GM23338 (cell line): ENCODE measurements at regions not wholly inside any gene's neighbourhood (a gene's known extent, or its start where the extent isn't known, plus 50 kb on each side); places are given as distances from the start of the nearest gene placed in this dataset.

Experiments used
- ATAC-seq: fragments of 200-7000 bp; cut with Tn5 transposase; 3 replicates; pipeline ENCODE4 v1.9.1; 2020
- DNase-seq: peaks from one replicate; pipeline ENCODE4 v3.0.0-alpha.2; 2015; ENCODE audit warnings: low spot score
- H2AFZ ChIP-seq: fragments of 200-600 bp; sonication (generic); 2 replicates; pipeline ENCODE4 v1.8.0; 2016; ENCODE audit warnings: antibody characterized with exemption, mild to moderate bottlenecking, moderate library complexity
- H3F3A ChIP-seq: fragments of 200-600 bp; sonication (generic); replicated peaks from 2 replicates; pipeline ENCODE4 v1.8.0; 2017; ENCODE audit warnings: antibody characterized with exemption, mixed run types, low read depth
- H3K27ac ChIP-seq: fragments of 200-600 bp; sonication (generic); 2 replicates; pipeline ENCODE4 v1.6.1; 2016; ENCODE audit warnings: low read depth
- H3K27me3 ChIP-seq: fragments of 200-600 bp; sonication (generic); 2 replicates; pipeline ENCODE4 v1.8.0; 2016; ENCODE audit warnings: mild to moderate bottlenecking, mixed run types, moderate library complexity; ENCODE audit not compliant: insufficient read depth
- H3K36me3 ChIP-seq: fragments of 200-600 bp; sonication (generic); 2 replicates; pipeline ENCODE4 v1.8.0; 2016; ENCODE audit warnings: mild to moderate bottlenecking; ENCODE audit not compliant: insufficient read depth
- H3K4me1 ChIP-seq: fragments of 200-600 bp; sonication (generic); 2 replicates; pipeline ENCODE4 v1.8.0; 2016; ENCODE audit warnings: mild to moderate bottlenecking, moderate library complexity; ENCODE audit not compliant: insufficient read depth
- H3K4me2 ChIP-seq: fragments of 200-600 bp; sonication (generic); 2 replicates; pipeline ENCODE4 v1.7.1; 2017; ENCODE audit warnings: mixed run types
- H3K4me3 ChIP-seq: fragments of 200-600 bp; sonication (generic); 2 replicates; pipeline ENCODE4 v1.6.1; 2016; ENCODE audit warnings: mixed run types
- H3K79me2 ChIP-seq: fragments of 200-600 bp; sonication (generic); replicated peaks from 2 replicates; pipeline ENCODE4 v1.8.0; 2017; ENCODE audit warnings: mild to moderate bottlenecking; ENCODE audit not compliant: insufficient read depth
- H3K9me2 ChIP-seq: fragments of 200-600 bp; sonication (generic); 2 replicates; pipeline ENCODE4 v1.8.0; 2017; ENCODE audit not compliant: insufficient read depth
- H4K20me1 ChIP-seq: fragments of 200-600 bp; sonication (generic); replicated peaks from 2 replicates; pipeline ENCODE4 v1.8.0; 2017; ENCODE audit warnings: mild to moderate bottlenecking; ENCODE audit not compliant: insufficient read depth
- H3K27ac Mint-ChIP-seq: 2 replicates; pipeline ENCODE4 v1.8.0; 2020; ENCODE audit warnings: inconsistent platforms, mild to moderate bottlenecking, moderate library complexity, mixed read lengths
- H3K27me3 Mint-ChIP-seq: 3 replicates; pipeline ENCODE4 v1.8.0; 2022; ENCODE audit warnings: low read depth, mild to moderate bottlenecking, moderate library complexity, mixed read lengths, inconsistent platforms; ENCODE audit not compliant: insufficient read depth, poor library complexity
- H3K36me3 Mint-ChIP-seq: 3 replicates; pipeline ENCODE4 v1.8.0; 2021; ENCODE audit warnings: low read depth, mild to moderate bottlenecking, inconsistent platforms, moderate library complexity, mixed read lengths
- H3K4me1 Mint-ChIP-seq: 3 replicates; pipeline ENCODE4 v1.8.0; 2020; ENCODE audit warnings: mild to moderate bottlenecking, inconsistent platforms, mixed read lengths
- H3K4me3 Mint-ChIP-seq: 3 replicates; pipeline ENCODE4 v1.8.0; 2021; ENCODE audit warnings: moderate library complexity, mild to moderate bottlenecking, inconsistent platforms, mixed read lengths
- H3K9me3 Mint-ChIP-seq: 3 replicates; pipeline ENCODE4 v1.8.0; 2020; ENCODE audit warnings: moderate library complexity, mild to moderate bottlenecking, inconsistent platforms, mixed read lengths
- CTCF ChIP-seq, 2 experiments: fragments of 200-600 bp in 1 of 2; sonication (generic) in 1 of 2; conservative IDR thresholded peaks; 2 replicates each; pipeline versions ENCODE4 v1.5.1 to v1.6.1; 2016 to 2017; ENCODE audit warnings: antibody characterized with exemption in 2 of 2, low read depth in 2 of 2, mild to moderate bottlenecking in 2 of 2, moderate library complexity in 1 of 2
- EZH2 ChIP-seq: fragments of 200-600 bp; sonication (generic); IDR thresholded peaks from one replicate; pipeline ENCODE4 v1.8.0; 2017; ENCODE audit warnings: antibody characterized with exemption, mild to moderate bottlenecking, low read depth; ENCODE audit not compliant: unreplicated experiment
- NANOG ChIP-seq: IDR thresholded peaks from 2 replicates; pipeline ENCODE4 v1.6.1; 2016; ENCODE audit warnings: antibody characterized with exemption, borderline replicate concordance
- POLR2AphosphoS5 ChIP-seq: IDR thresholded peaks from 2 replicates; pipeline ENCODE4 v1.6.1; 2016; ENCODE audit warnings: antibody characterized with exemption, low read depth
- STAT1 ChIP-seq: IDR thresholded peaks from one replicate; pipeline ENCODE4 v1.6.1; 2016; ENCODE audit warnings: antibody characterized with exemption; ENCODE audit not compliant: unreplicated experiment
- ZNF331 ChIP-seq: fragments of 250-450 bp; sonication (Bioruptor Pico); IDR thresholded peaks from 2 replicates; pipeline ENCODE4 v1.5.0; 2020; ENCODE audit warnings: low read depth, mild to moderate bottlenecking, moderate library complexity
- TF ChIP-seq, protein P1 (sequence below): IDR thresholded peaks from one replicate; pipeline ENCODE4 v1.6.1; 2018; ENCODE audit warnings: antibody characterized with exemption; ENCODE audit not compliant: unreplicated experiment

DNA sequence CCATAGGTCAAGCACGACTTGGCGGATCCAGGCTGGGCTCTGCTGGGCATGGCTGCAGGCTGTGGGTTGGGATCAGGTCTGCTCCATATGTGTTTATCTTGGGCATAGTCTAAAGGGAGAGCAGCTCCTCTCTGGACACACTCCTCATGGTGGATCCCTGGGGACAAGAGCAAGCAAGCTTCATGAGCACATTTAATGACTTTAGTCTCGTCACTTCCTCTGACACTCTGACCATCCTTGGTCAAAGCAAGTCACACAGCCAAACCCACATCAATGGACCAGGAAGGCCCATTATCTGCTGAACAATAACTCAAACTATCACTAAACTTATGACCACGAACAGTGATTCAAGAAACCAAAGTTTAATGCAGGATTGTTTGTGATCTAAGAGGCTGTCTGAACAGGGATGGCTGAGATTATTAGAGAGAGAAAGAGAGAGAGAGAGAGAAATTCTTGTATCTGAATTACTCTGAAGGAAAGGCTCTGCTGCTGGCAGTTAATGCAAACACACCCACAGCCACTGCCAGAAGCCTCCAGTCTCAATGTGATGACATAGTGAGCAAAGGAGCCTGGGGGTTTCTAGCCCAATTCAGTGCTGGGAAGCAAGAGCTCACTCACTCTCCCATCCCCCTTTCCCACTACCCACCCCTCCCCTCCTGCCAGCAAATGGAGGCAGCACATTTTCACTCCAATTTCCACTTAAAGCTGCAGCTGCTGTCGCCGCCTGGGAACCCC, 490.2 kb upstream of the SULF2 start:
- Histone ChIP-seq H3K4me2 (peak overlapping the region; percentile 51; the same call in 1 of the 2 replicates), H3K4me3 (0 out of 2 replicates have a peak overlapping the region, but pooled peaks have one; percentile 1), H3K79me2 (no peaks in the 10 kb centered on the region), H3K27ac (no peak overlapping the region), H3K27me3 (no peaks in the 10 kb centered on the region), H3K9me2 (0 out of 2 replicates have a peak, but pooled peaks cover 3% of the 10 kb centered on the region), H3F3A (no peaks in the 10 kb centered on the region), H3K36me3 (no peaks in the 10 kb centered on the region; the same call in 1 of the 2 replicates), H4K20me1 (no peaks in the 10 kb centered on the region), H3K4me1 (peaks cover 8% of the 10 kb centered on the region), H2AFZ (peak overlapping the region; percentile 98)
- Mint-ChIP-seq H3K4me3 (no peak overlapping the region), H3K27me3 (no peaks in the 10 kb centered on the region), H3K4me1 (peaks cover 16% of the 10 kb centered on the region), H3K36me3 (peaks cover 4% of the 10 kb centered on the region; the same call in 2 of the 3 replicates), H3K27ac (no peak overlapping the region), H3K9me3 (peaks cover 11% of the 10 kb centered on the region; the same call in 2 of the 3 replicates)
- TF ChIP-seq ZNF331 (CRISPR knock-in tag) (no peak), EZH2 (no peak), NANOG (no peak)
- TF ChIP-seq, protein P1, sequence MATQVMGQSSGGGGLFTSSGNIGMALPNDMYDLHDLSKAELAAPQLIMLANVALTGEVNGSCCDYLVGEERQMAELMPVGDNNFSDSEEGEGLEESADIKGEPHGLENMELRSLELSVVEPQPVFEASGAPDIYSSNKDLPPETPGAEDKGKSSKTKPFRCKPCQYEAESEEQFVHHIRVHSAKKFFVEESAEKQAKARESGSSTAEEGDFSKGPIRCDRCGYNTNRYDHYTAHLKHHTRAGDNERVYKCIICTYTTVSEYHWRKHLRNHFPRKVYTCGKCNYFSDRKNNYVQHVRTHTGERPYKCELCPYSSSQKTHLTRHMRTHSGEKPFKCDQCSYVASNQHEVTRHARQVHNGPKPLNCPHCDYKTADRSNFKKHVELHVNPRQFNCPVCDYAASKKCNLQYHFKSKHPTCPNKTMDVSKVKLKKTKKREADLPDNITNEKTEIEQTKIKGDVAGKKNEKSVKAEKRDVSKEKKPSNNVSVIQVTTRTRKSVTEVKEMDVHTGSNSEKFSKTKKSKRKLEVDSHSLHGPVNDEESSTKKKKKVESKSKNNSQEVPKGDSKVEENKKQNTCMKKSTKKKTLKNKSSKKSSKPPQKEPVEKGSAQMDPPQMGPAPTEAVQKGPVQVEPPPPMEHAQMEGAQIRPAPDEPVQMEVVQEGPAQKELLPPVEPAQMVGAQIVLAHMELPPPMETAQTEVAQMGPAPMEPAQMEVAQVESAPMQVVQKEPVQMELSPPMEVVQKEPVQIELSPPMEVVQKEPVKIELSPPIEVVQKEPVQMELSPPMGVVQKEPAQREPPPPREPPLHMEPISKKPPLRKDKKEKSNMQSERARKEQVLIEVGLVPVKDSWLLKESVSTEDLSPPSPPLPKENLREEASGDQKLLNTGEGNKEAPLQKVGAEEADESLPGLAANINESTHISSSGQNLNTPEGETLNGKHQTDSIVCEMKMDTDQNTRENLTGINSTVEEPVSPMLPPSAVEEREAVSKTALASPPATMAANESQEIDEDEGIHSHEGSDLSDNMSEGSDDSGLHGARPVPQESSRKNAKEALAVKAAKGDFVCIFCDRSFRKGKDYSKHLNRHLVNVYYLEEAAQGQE = no peak
- ATAC-seq = peak; percentile 74
- DNase-seq = peak; percentile 44

DNA sequence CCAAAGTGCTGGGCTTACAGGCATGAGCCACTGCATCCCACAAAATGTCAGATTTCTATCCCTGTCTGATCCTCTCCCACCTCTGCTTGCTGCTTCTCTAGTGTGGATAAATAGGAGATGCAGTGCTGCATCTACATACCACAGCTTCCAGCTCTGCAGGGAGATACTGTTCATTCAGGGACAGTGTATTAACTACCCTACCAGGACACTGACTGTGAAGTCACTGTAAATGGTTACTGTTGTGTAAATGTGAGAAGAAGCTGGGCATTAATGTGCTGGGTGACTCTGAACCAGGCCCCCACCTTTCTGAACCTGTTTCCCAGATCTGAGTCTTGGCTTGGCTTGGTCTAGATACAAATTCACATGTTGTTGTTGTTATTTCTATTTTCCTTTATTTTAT, 488.6 kb upstream of the SULF2 start:
- Histone ChIP-seq H2AFZ (no peak overlapping the region), H3K36me3 (no peaks in the 10 kb centered on the region; the same call in 1 of the 2 replicates), H3K27me3 (no peaks in the 10 kb centered on the region), H3F3A (no peaks in the 10 kb centered on the region), H3K4me2 (no peak overlapping the region), H4K20me1 (no peaks in the 10 kb centered on the region), H3K79me2 (no peaks in the 10 kb centered on the region), H3K4me1 (peaks cover 8% of the 10 kb centered on the region), H3K9me2 (0 out of 2 replicates have a peak, but pooled peaks cover 3% of the 10 kb centered on the region), H3K4me3 (no peak overlapping the region), H3K27ac (no peak overlapping the region)
- DNase-seq = no peak
- Mint-ChIP-seq H3K4me1 (peaks cover 16% of the 10 kb centered on the region), H3K9me3 (peaks cover 11% of the 10 kb centered on the region; the same call in 2 of the 3 replicates), H3K4me3 (no peak overlapping the region), H3K27ac (no peak overlapping the region), H3K27me3 (peaks cover under 1% of the 10 kb centered on the region), H3K36me3 (peaks cover 4% of the 10 kb centered on the region; the same call in 2 of the 3 replicates)
- TF ChIP-seq POLR2AphosphoS5 (no peak), EZH2 (no peak), CTCF (conservative IDR thresholded peaks at IDR 0.05; ENCODE audit: low read depth in 2 of 2) (no peak), STAT1 (no peak)
- 0 out of 3 replicates have a peak, but pooled peaks have one; percentile 28 for ATAC-seq
